Stimulated activated CD4-positive, alpha-beta T cell treated with anti-CD3 and anti-CD28 coated beads, Interleukin-2, amount 100 ng/mL, for 48 hours (primary cell): ENCODE measurements at regions not wholly inside any gene's neighbourhood (a gene's known extent, or its start where the extent isn't known, plus 50 kb on each side); places are given as distances from the start of the nearest gene placed in this dataset.

Source experiments
- DNase-seq, 2 donors: peaks; one replicate each; pipeline ENCODE4 v3.0.0-alpha.2; 2020

GRCh38 chr2:205860885-205861284, 178.6 kb downstream of the NRP2 start:
- no peak for DNase-seq

GRCh38 chr2:205860181-205860580, 177.9 kb downstream of the NRP2 start:
- no peak for DNase-seq

- DNase-seq, result no peak
These were observed 176.7 kb downstream of the NRP2 start for GRCh38 chr2:205858881-205859441.

- DNase-seq, result no peak
These were observed 176.0 kb downstream of the NRP2 start for GRCh38 chr2:205858275-205858674.

- DNase-seq, result no peak
These were observed 175.4 kb downstream of the NRP2 start for GRCh38 chr2:205857520-205858237.

- DNase-seq, result no peak
These were observed 170.2 kb downstream of the NRP2 start for GRCh38 chr2:205852457-205852856.

- no peak for DNase-seq
These were observed 168.3 kb downstream of the NRP2 start for GRCh38 chr2:205850611-205851010.

- no peak for DNase-seq
These were observed 167.8 kb downstream of the NRP2 start for GRCh38 chr2:205850132-205850531.

GRCh38 chr2:205849136-205849535, 166.8 kb downstream of the NRP2 start:
- no peak for DNase-seq

GRCh38 chr2:205848601-205849000, 166.3 kb downstream of the NRP2 start:
- no peak for DNase-seq
